GM12878 (cell line): ENCODE measurements at regions not wholly inside any gene's neighbourhood (a gene's known extent, or its start where the extent isn't known, plus 50 kb on each side); places are given as distances from the start of the nearest gene placed in this dataset.

Experiments used
- ATAC-seq: fragments of 200-7000 bp; cut with Tn5 transposase; 3 replicates; pipeline ENCODE4 v1.9.1; 2020; ENCODE audit warnings: mild to moderate bottlenecking, moderate library complexity
- BruUV-seq: library from RNA; stranded (reverse); fragments of 400-500 nt; replicated peaks from 2 replicates; lab custom pipeline; 2021; lab: Mats Ljungman, UMichigan
- CTCF ChIA-PET: fragments of 300-600 bp; sonication (Branson Sonifier 250); formaldehyde crosslinking; extraction: SDS; loops from one replicate; lab custom pipeline; 2021; ENCODE audit warnings: inconsistent platforms; lab: Yijun Ruan, JAX
- POLR2A ChIA-PET: fragments of 350-600 bp; formaldehyde crosslinking; extraction: SDS; loops from one replicate; lab custom pipeline; 2021; ENCODE audit warnings: inconsistent platforms; lab: Charles Lee
- RAD21 ChIA-PET: fragments of 300-600 bp; sonication (Branson Sonifier 250); formaldehyde crosslinking; loops from one replicate; lab custom pipeline; 2023; ENCODE audit warnings: antibody characterized with exemption; ENCODE audit not compliant: unreplicated experiment; lab: Charles Lee
- SMC1A ChIA-PET: fragments of 300-600 bp; sonication (Branson Sonifier 250); formaldehyde crosslinking; loops from one replicate; lab custom pipeline; 2023; ENCODE audit not compliant: unreplicated experiment, uncharacterized antibody; lab: Charles Lee
- DNase-seq: peaks from one replicate; pipeline ENCODE4 v3.0.0-alpha.2; 2011; ENCODE audit warnings: low read depth, low spot score
- FAIRE-seq: peaks from 3 replicates; lab custom pipeline; 2011; peaks lifted over from hg19 to GRCh38; lab: Jason Lieb, UNC
- H2AFZ ChIP-seq: 2 replicates; pipeline ENCODE4 v1.6.0; 2011; ENCODE audit warnings: low read depth, low read length, control low read depth; ENCODE audit not compliant: control insufficient read depth
- H3K27ac ChIP-seq: 2 replicates; pipeline ENCODE4 v1.5.1; 2011; ENCODE audit warnings: control low read depth; ENCODE audit not compliant: control insufficient read depth, insufficient read depth
- H3K27me3 ChIP-seq, 2 experiments: replicated peaks in 1 of 2; 2 replicates each; pipeline versions ENCODE4 v1.6.0 to v1.6.1; 2011; ENCODE audit warnings: low read length in 1 of 2; ENCODE audit not compliant: control insufficient read depth in 2 of 2, insufficient read depth in 2 of 2
- H3K36me3 ChIP-seq, 2 experiments: 2 replicates each; pipeline ENCODE4 v1.5.1; 2011; ENCODE audit warnings: low read length in 1 of 2; ENCODE audit not compliant: control insufficient read depth in 2 of 2, insufficient read depth in 2 of 2
- H3K4me1 ChIP-seq: 2 replicates; pipeline ENCODE4 v1.6.1; 2011; ENCODE audit warnings: mild to moderate bottlenecking, low read length, moderate library complexity, mixed read lengths; ENCODE audit not compliant: control insufficient read depth, insufficient read depth
- H3K4me2 ChIP-seq: 2 replicates; pipeline ENCODE4 v1.6.0; 2011; ENCODE audit warnings: control low read depth; ENCODE audit not compliant: control insufficient read depth, insufficient read depth
- H3K4me3 ChIP-seq: fragments of 200-600 bp; sonication (generic); 2 replicates; pipeline ENCODE4 v1.5.1; 2016
- H3K79me2 ChIP-seq: 2 replicates; pipeline ENCODE4 v1.6.0; 2011; ENCODE audit warnings: low read length; ENCODE audit not compliant: control insufficient read depth, insufficient read depth
- H3K9ac ChIP-seq: 2 replicates; pipeline ENCODE4 v1.8.0; 2011; ENCODE audit warnings: low read length, control low read depth, mixed read lengths; ENCODE audit not compliant: control insufficient read depth, insufficient read depth
- H3K9me3 ChIP-seq: replicated peaks from 3 replicates; pipeline ENCODE4 v1.5.1; 2011; ENCODE audit warnings: mild to moderate bottlenecking, low read length; ENCODE audit not compliant: control insufficient read depth, insufficient read depth
- H4K20me1 ChIP-seq: 2 replicates; pipeline ENCODE4 v1.6.0; 2011; ENCODE audit not compliant: control insufficient read depth, insufficient read depth
- ATF2 ChIP-seq: IDR thresholded peaks from 2 replicates; pipeline ENCODE4 v1.6.1; 2012; ENCODE audit warnings: low read length, inconsistent platforms
- E4F1 ChIP-seq: fragments of 450-650 bp; IDR thresholded peaks from 2 replicates; pipeline ENCODE4 v1.6.1; 2018; ENCODE audit warnings: borderline replicate concordance, mild to moderate bottlenecking; ENCODE audit not compliant: partially characterized antibody
- HSF1 ChIP-seq: fragments of 150-350 bp; IDR thresholded peaks from 2 replicates; pipeline ENCODE4 v1.6.1; 2014; ENCODE audit warnings: mild to moderate bottlenecking, low read depth, low read length
- NBN ChIP-seq: fragments of 450-650 bp; IDR thresholded peaks from 2 replicates; pipeline ENCODE4 v1.6.1; 2016
- SKIL ChIP-seq: fragments of 450-650 bp; IDR thresholded peaks from 2 replicates; pipeline ENCODE4 v1.6.1; 2017; ENCODE audit warnings: mild to moderate bottlenecking, low read depth, inconsistent platforms; ENCODE audit not compliant: poor library complexity, severe bottlenecking
- SMC3 ChIP-seq: IDR thresholded peaks from 2 replicates; pipeline ENCODE4 v1.6.1; 2011; ENCODE audit warnings: low read length, improper control_type of control experiment, borderline replicate concordance
- SPI1 ChIP-seq: IDR thresholded peaks from 2 replicates; pipeline ENCODE4 v1.6.1; 2011; ENCODE audit warnings: low read depth, mild to moderate bottlenecking, low read length, moderate library complexity, borderline replicate concordance; ENCODE audit not compliant: insufficient read depth
- TAF1 ChIP-seq: IDR thresholded peaks from 2 replicates; pipeline ENCODE4 v1.6.1; 2011; ENCODE audit warnings: mild to moderate bottlenecking, low read depth, low read length, borderline replicate concordance
- WGBS: methylation state at CpG from one replicate; pipeline ENCODE4 v1.1.6; 2016; ENCODE audit warnings: low lambda C conversion rate; ENCODE audit not compliant: insufficient replicate concordance, insufficient coverage; ENCODE audit errors: missing lambda C conversion rate; 5-methylcytosine and 5-hydroxymethylcytosine counted together
- in situ Hi-C: fragments of 300-500 bp; cut with MboI; formaldehyde crosslinking; loops from 9 replicates; pipeline ENCODE4 v1.14.3; 2018; ENCODE audit warnings: mixed read lengths
- intact Hi-C: fragments of 100-400 bp; cut with micrococcal nuclease; formaldehyde crosslinking; loops from one replicate; pipeline ENCODE4 v1.14.2; 2022; ENCODE audit not compliant: unreplicated experiment

- TF ChIP-seq E4F1 (no peak), SMC3 (no peak), SKIL (no peak)
Measured at GRCh38 chr22:48505891-48506290, 1321.8 kb downstream of the BRD1 start (continued).

GRCh38 chr22:48504519-48505140, 1323.0 kb downstream of the BRD1 start:
- H3K9me3 ChIP-seq: no peaks in the 10 kb centered on the region; the same call in 2 of the 3 replicates
- DNase-seq: no peak
- H2AFZ ChIP-seq: no peak overlapping the region
- CTCF ChIA-PET: no interaction called here
- SMC1A ChIA-PET: no interaction called here
- H3K79me2 ChIP-seq: no peaks in the 10 kb centered on the region
- no peaks in the 10 kb centered on the region for H3K27me3 ChIP-seq
- ATAC-seq: no peak
- no peak for FAIRE-seq
- H3K27ac ChIP-seq: no peak overlapping the region
- in situ Hi-C loops: no loop called here
- H3K36me3 ChIP-seq: no peaks in the 10 kb centered on the region; a peak in 1 of 4 replicates
- H4K20me1 ChIP-seq: no peaks in the 10 kb centered on the region
- RAD21 ChIA-PET: no interaction called here
- no peak overlapping the region for H3K9ac ChIP-seq
- no TSS peak for BruUV-seq
- intact Hi-C loops: no loop called here
- H3K4me1 ChIP-seq: no peaks in the 10 kb centered on the region
- no peak overlapping the region for H3K4me2 ChIP-seq
- POLR2A ChIA-PET: no interaction called here
- WGBS: 22% methylated on average over 6 of the region's 7 CpGs
- no peak overlapping the region for H3K4me3 ChIP-seq
- TF ChIP-seq ATF2 (no peak), NBN (no peak), TAF1 (no peak), SPI1 (no peak), HSF1 (no peak)
